Activated naive CD4-positive, alpha-beta T cell treated with anti-CD3 and anti-CD28 coated beads, Interleukin-2, amount 10 ng/mL, durations not matched to agents 7 days and 5 days (primary cell): ENCODE measurements at regions not wholly inside any gene's neighbourhood (a gene's known extent, or its start where the extent isn't known, plus 50 kb on each side); places are given as distances from the start of the nearest gene placed in this dataset.

Experiments used
- CTCF ChIA-PET: fragments of 350-600 bp; sonication (Branson Sonifier 250); formaldehyde crosslinking; loops from one replicate; lab custom pipeline; 2021; ENCODE audit warnings: antibody characterized with exemption; lab: Charles Lee
- DNase-seq: peaks from one replicate; pipeline ENCODE4 v3.0.0-alpha.2; 2020
- H3K27ac Mint-ChIP-seq: one replicate; pipeline ENCODE4 v1.8.0; 2021; ENCODE audit warnings: mild to moderate bottlenecking, moderate library complexity, mixed read lengths
- H3K27me3 Mint-ChIP-seq: one replicate; pipeline ENCODE4 v1.8.0; 2021; ENCODE audit warnings: mild to moderate bottlenecking, mixed read lengths
- H3K36me3 Mint-ChIP-seq: one replicate; pipeline ENCODE4 v1.8.0; 2021; ENCODE audit warnings: mixed read lengths
- H3K4me1 Mint-ChIP-seq: one replicate; pipeline ENCODE4 v1.8.0; 2021; ENCODE audit warnings: mixed read lengths
- H3K4me3 Mint-ChIP-seq: one replicate; pipeline ENCODE4 v1.8.0; 2021; ENCODE audit warnings: mild to moderate bottlenecking, moderate library complexity, mixed read lengths
- H3K9me3 Mint-ChIP-seq: one replicate; pipeline ENCODE4 v1.8.0; 2021; ENCODE audit warnings: mixed read lengths

DNA sequence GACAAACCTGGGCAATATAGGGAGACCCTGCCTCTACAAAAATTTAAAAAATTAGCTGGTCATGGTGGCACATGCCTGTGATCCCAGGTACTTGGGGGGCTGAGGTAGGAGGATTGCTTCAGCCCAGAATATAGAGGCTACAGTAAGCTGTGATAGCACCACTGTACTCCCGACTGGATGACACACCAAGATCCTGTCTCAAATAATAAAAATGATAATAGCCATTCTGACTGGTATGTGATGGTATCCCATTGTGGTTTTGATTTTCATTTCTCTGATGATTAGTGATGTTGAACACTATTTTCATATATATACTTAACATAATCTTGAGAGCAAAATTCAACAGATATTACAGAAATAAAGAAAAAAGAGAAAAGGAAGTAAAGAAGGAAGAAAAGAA is 1491.0 kb upstream of the PIK3C3 start:
- DNase-seq, result no peak
- peaks cover 10% of the 10 kb centered on the region for H3K9me3 Mint-ChIP-seq
- CTCF ChIA-PET, result no interaction called here
- no peak overlapping the region for H3K4me3 Mint-ChIP-seq
- H3K4me1 Mint-ChIP-seq, result no peaks in the 10 kb centered on the region
- H3K27ac Mint-ChIP-seq, result no peak overlapping the region
- no peaks in the 10 kb centered on the region for H3K36me3 Mint-ChIP-seq
- no peaks in the 10 kb centered on the region for H3K27me3 Mint-ChIP-seq

- H3K27me3 Mint-ChIP-seq, result no peaks in the 10 kb centered on the region
- no peak for DNase-seq
- no peak overlapping the region for H3K4me3 Mint-ChIP-seq
- H3K9me3 Mint-ChIP-seq, result peaks cover 15% of the 10 kb centered on the region
- H3K36me3 Mint-ChIP-seq, result no peaks in the 10 kb centered on the region
- H3K4me1 Mint-ChIP-seq, result no peaks in the 10 kb centered on the region
- CTCF ChIA-PET, result no interaction called here
- H3K27ac Mint-ChIP-seq, result no peak overlapping the region
Measured at GRCh38 chr18:40453903-40454302, 1501.1 kb upstream of the PIK3C3 start.

DNA sequence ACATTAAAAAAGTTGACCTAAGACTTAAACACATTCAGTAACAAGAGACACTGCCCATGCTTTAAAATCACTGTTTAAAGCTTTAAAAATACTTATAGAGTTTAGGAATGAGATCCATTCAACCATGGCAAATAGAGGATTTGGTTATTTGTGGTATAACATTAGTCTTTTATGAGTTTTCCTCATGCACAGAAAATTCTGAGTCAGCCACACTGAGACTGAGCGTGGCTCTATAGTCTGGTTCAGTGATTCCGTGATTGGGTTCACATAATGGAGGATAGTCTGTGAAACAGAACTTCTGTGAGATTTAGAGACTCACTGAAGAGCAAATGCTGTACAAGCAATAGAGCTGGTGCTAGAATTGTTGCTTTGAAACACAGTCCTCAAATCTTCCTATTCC is 1502.4 kb upstream of the PIK3C3 start:
- CTCF ChIA-PET, result no interaction called here
- no peak overlapping the region for H3K4me3 Mint-ChIP-seq
- no peaks in the 10 kb centered on the region for H3K36me3 Mint-ChIP-seq
- H3K4me1 Mint-ChIP-seq, result no peaks in the 10 kb centered on the region
- no peak for DNase-seq
- no peaks in the 10 kb centered on the region for H3K27me3 Mint-ChIP-seq
- no peak overlapping the region for H3K27ac Mint-ChIP-seq
- peaks cover 15% of the 10 kb centered on the region for H3K9me3 Mint-ChIP-seq

DNA sequence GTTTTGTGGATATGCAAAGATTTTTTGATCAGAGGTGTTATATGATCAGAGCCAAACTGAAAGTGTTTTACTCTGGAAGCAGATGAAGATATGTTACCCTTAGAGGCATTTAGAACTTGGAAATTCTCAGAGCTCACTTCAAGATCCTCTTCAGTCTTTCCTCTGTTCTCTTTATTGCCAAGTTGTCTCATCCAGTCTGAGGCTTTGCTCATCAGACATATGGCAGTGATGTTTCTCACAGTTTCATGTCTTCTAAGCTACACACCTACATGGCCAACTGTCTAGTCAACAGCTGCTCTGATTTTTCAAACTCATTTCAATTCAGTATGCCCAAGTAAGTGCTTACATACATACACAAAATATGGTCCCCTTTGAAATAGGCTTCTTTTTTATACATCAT is 1504.3 kb upstream of the PIK3C3 start:
- H3K27me3 Mint-ChIP-seq, result no peaks in the 10 kb centered on the region
- H3K36me3 Mint-ChIP-seq, result no peaks in the 10 kb centered on the region
- no peak overlapping the region for H3K4me3 Mint-ChIP-seq
- DNase-seq, result no peak
- H3K4me1 Mint-ChIP-seq, result no peaks in the 10 kb centered on the region
- peaks cover 21% of the 10 kb centered on the region for H3K9me3 Mint-ChIP-seq
- CTCF ChIA-PET, result no interaction called here
- no peak overlapping the region for H3K27ac Mint-ChIP-seq

GRCh38 chr18:40447820-40448219 is 1507.2 kb upstream of the PIK3C3 start:
- Mint-ChIP-seq H3K4me3 (no peak overlapping the region), H3K4me1 (no peaks in the 10 kb centered on the region), H3K9me3 (peaks cover 13% of the 10 kb centered on the region)

DNA sequence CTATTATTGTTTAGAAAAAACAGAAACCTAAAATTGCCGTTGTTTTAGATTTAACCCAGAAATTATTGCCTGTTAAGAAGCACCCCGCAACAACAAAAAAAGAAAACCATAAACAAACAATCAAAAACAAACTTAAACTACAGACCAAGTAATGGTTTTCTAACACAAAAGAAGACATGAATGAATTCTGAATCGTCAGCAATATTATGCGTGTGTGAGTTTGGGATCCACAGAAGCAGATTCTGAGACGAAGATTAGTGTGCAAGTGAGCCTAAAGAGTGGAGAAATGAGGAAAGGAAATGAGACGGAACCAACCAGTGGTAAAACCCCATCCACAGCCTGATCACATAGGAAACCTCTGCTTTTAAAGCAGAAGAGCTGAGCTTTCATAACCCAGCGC is 1514.9 kb upstream of the PIK3C3 start:
- no peak for DNase-seq
- Mint-ChIP-seq H3K27ac (no peak overlapping the region), H3K27me3 (no peaks in the 10 kb centered on the region), H3K9me3 (no peaks in the 10 kb centered on the region), H3K4me3 (no peak overlapping the region), H3K36me3 (no peaks in the 10 kb centered on the region), H3K4me1 (no peaks in the 10 kb centered on the region)
- CTCF ChIA-PET, result no interaction called here

More at GRCh38 chr18:40447820-40448219, 1507.2 kb upstream of the PIK3C3 start:
- H3K27ac Mint-ChIP-seq, result no peak overlapping the region
- DNase-seq, result no peak
- no peaks in the 10 kb centered on the region for H3K36me3 Mint-ChIP-seq
- no peaks in the 10 kb centered on the region for H3K27me3 Mint-ChIP-seq
- CTCF ChIA-PET, result no interaction called here

- no peak for DNase-seq
- Mint-ChIP-seq H3K27me3 (no peaks in the 10 kb centered on the region), H3K4me1 (no peaks in the 10 kb centered on the region), H3K27ac (no peak overlapping the region), H3K36me3 (no peaks in the 10 kb centered on the region), H3K4me3 (no peak overlapping the region), H3K9me3 (peaks cover 3% of the 10 kb centered on the region)
- CTCF ChIA-PET, result no interaction called here
Measured at GRCh38 chr18:40437517-40437916, 1517.5 kb upstream of the PIK3C3 start.

DNA sequence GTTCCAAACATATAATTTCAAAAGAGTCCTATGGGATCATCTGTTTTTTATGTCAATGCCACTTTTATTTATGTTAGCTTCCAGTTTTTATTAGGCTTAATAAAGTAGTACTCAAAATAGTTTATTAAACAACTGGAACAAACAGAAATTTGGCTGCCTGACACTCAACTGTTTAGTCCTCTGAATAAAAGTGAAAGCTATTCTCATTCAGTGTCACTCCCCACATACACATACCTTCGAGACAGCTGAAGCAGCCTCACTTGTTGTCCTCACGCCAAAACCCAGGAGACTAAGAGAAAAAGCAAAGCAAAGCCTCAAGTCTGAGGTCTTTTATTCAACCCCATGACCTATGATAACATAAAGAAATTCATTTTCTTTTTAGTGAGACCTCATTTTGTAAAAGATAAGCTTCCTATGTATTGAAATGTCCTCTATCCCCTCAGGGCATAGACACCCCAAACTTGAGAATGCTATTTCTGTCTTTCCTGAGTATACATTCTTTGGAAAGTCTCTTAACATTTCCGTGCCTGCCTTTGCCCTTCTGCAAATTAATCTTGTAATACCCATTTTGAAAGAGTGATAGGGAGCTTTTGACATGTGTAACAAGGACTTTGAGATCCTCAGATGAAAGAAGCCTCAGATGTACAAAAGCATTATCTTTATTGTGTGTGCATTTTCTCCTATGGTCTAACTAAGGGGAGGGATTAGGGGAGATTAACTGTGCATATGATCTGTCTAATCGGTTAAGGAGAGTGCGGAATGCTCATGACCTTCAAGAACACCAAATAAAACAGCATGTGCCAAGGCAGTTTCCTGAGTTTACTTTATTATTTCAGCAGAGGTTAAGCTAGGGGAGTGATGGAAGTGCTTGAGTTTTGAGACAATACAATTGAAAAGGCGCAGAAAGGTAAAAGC is 1523.7 kb upstream of the PIK3C3 start:
- DNase-seq, result no peak
- H3K4me1 Mint-ChIP-seq, result no peaks in the 10 kb centered on the region
- no peak overlapping the region for H3K27ac Mint-ChIP-seq
- peaks cover 10% of the 10 kb centered on the region for H3K9me3 Mint-ChIP-seq
- H3K4me3 Mint-ChIP-seq, result no peak overlapping the region
- H3K36me3 Mint-ChIP-seq, result no peaks in the 10 kb centered on the region
- H3K27me3 Mint-ChIP-seq, result no peaks in the 10 kb centered on the region
- CTCF ChIA-PET, result no interaction called here

- H3K4me3 Mint-ChIP-seq, result no peak overlapping the region
- no peak for DNase-seq
- no peaks in the 10 kb centered on the region for H3K4me1 Mint-ChIP-seq
- no peak overlapping the region for H3K27ac Mint-ChIP-seq
- H3K27me3 Mint-ChIP-seq, result no peaks in the 10 kb centered on the region
- CTCF ChIA-PET, result no interaction called here
- H3K9me3 Mint-ChIP-seq, result peaks cover 13% of the 10 kb centered on the region
- no peaks in the 10 kb centered on the region for H3K36me3 Mint-ChIP-seq
Measured at GRCh38 chr18:40423291-40423690, 1531.7 kb upstream of the PIK3C3 start.

DNA sequence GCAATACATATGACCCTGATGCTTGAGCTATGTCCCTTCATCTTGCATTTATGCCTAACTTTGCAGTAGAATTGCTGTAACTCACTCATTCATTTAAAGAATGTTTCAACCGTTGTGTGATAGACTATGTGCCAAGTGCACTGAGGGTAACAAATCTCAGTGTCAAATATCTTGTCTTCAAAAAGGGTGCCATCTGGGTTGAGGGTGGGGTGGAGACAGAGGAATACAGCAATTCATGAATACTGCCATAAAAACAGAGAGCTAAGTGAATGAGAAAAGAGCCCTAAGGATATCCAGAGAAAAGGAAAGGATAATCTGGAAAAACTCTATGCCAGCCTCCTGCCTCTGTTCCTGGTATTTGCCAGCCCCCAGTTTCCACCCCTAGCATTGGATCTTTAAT is 1534.4 kb upstream of the PIK3C3 start:
- Mint-ChIP-seq H3K4me1 (no peaks in the 10 kb centered on the region), H3K9me3 (peaks cover 16% of the 10 kb centered on the region), H3K27me3 (no peaks in the 10 kb centered on the region), H3K27ac (no peak overlapping the region), H3K36me3 (no peaks in the 10 kb centered on the region), H3K4me3 (no peak overlapping the region)
- no peak for DNase-seq
- CTCF ChIA-PET, result no interaction called here

DNA sequence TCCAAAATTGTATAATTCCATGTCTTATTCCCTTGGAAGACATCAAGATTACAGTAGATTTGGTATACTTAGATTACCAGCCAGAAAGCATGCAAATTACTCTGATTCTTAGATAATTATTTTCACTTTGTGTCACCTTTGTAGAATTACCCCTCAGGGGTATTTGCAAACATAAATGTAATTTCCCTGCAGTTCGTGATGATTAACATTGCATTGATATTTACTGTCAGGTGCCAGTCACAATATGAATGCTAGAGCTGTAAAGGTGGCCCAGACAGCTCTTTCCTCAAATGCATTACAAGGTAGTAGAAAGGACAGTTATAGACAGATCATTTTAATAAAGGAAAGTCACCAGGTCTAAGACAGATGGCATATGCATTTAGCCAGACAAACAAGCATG is 1537.5 kb upstream of the PIK3C3 start:
- peaks cover 12% of the 10 kb centered on the region for H3K9me3 Mint-ChIP-seq
- no peak overlapping the region for H3K27ac Mint-ChIP-seq
- CTCF ChIA-PET, result no interaction called here
- no peaks in the 10 kb centered on the region for H3K36me3 Mint-ChIP-seq
- H3K27me3 Mint-ChIP-seq, result no peaks in the 10 kb centered on the region
- no peak overlapping the region for H3K4me3 Mint-ChIP-seq
- no peak for DNase-seq
- no peaks in the 10 kb centered on the region for H3K4me1 Mint-ChIP-seq

GRCh38 chr18:40415821-40416220 is 1539.2 kb upstream of the PIK3C3 start:
- Mint-ChIP-seq H3K36me3 (no peaks in the 10 kb centered on the region), H3K4me1 (no peaks in the 10 kb centered on the region), H3K4me3 (no peak overlapping the region), H3K9me3 (peaks cover 12% of the 10 kb centered on the region), H3K27ac (no peak overlapping the region), H3K27me3 (no peaks in the 10 kb centered on the region)
- DNase-seq, result no peak
- CTCF ChIA-PET, result no interaction called here

GRCh38 chr18:40415176-40415791 is 1539.8 kb upstream of the PIK3C3 start:
- no peak for DNase-seq
- Mint-ChIP-seq H3K4me3 (no peak overlapping the region), H3K27me3 (no peaks in the 10 kb centered on the region), H3K36me3 (no peaks in the 10 kb centered on the region), H3K9me3 (peaks cover 12% of the 10 kb centered on the region), H3K27ac (no peak overlapping the region), H3K4me1 (no peaks in the 10 kb centered on the region)
- CTCF ChIA-PET, result no interaction called here

- no peaks in the 10 kb centered on the region for H3K4me1 Mint-ChIP-seq
- no peak overlapping the region for H3K27ac Mint-ChIP-seq
- H3K9me3 Mint-ChIP-seq, result peaks cover 5% of the 10 kb centered on the region
- H3K4me3 Mint-ChIP-seq, result no peak overlapping the region
- no peak for DNase-seq
- no peaks in the 10 kb centered on the region for H3K27me3 Mint-ChIP-seq
- CTCF ChIA-PET, result no interaction called here
- H3K36me3 Mint-ChIP-seq, result no peaks in the 10 kb centered on the region
Measured at GRCh38 chr18:40414155-40414754, 1540.8 kb upstream of the PIK3C3 start.

- Mint-ChIP-seq H3K27ac (no peak overlapping the region), H3K4me3 (no peak overlapping the region), H3K27me3 (no peaks in the 10 kb centered on the region), H3K36me3 (no peaks in the 10 kb centered on the region), H3K4me1 (no peaks in the 10 kb centered on the region), H3K9me3 (peaks cover 4% of the 10 kb centered on the region)
- CTCF ChIA-PET, result no interaction called here
- no peak for DNase-seq
Measured at GRCh38 chr18:40413160-40413559, 1541.9 kb upstream of the PIK3C3 start.
